Lower lobe of right lung (tissue), 2 donors: ENCODE measurements at regions not wholly inside any gene's neighbourhood (a gene's known extent, or its start where the extent isn't known, plus 50 kb on each side); places are given as distances from the start of the nearest gene placed in this dataset.

Experiments used
- ATAC-seq, 2 donors: fragments of 200-7000 bp; cut with Tn5 transposase; one replicate each; pipeline ENCODE4 v1.9.1; 2020 to 2022; ENCODE audit warnings: mild to moderate bottlenecking in 2 of 2, moderate library complexity in 2 of 2
- DNase-seq: peaks from one replicate; pipeline ENCODE4 v3.0.0-alpha.2; 2020
- H3K27ac ChIP-seq: fragments of 200-600 bp; one replicate; pipeline ENCODE4 v1.8.0; 2022
- H3K27me3 ChIP-seq: fragments of 200-600 bp; one replicate; pipeline ENCODE4 v1.8.0; 2022; ENCODE audit warnings: low read depth
- H3K36me3 ChIP-seq: fragments of 200-600 bp; one replicate; pipeline ENCODE4 v1.8.0; 2022; ENCODE audit warnings: mild to moderate bottlenecking
- H3K4me1 ChIP-seq: fragments of 200-600 bp; one replicate; pipeline ENCODE4 v1.8.0; 2022
- H3K4me3 ChIP-seq: fragments of 200-600 bp; one replicate; pipeline ENCODE4 v1.8.0; 2022; ENCODE audit warnings: mild to moderate bottlenecking
- H3K9me3 ChIP-seq: fragments of 200-600 bp; one replicate; pipeline ENCODE4 v1.8.0; 2022
- CTCF ChIP-seq: fragments of 200-600 bp; IDR thresholded peaks from one replicate; pipeline ENCODE4 v1.8.0; 2022; ENCODE audit warnings: antibody characterized with exemption, mild to moderate bottlenecking
- intact Hi-C: fragments of 100-400 bp; cut with DNase I; formaldehyde crosslinking; loops from one replicate; pipeline ENCODE4 v1.11.0; 2022
- donor health status: DM: no; HTN: yes; CAD: no; lungs with severe emphysema.

GRCh38 chr17:34143430-34143829 is 111.7 kb upstream of the CCL2 start:
- intact Hi-C loops: no loop called here
- H3K36me3 ChIP-seq: no peaks in the 10 kb centered on the region
- DNase-seq (no peak), ATAC-seq (no peak)
- no peaks in the 10 kb centered on the region for H3K4me1 ChIP-seq
- no peak for TF ChIP-seq CTCF
- H3K4me3 ChIP-seq: no peak overlapping the region
- no peak overlapping the region for H3K27ac ChIP-seq
- H3K9me3 ChIP-seq: no peaks in the 10 kb centered on the region
- H3K27me3 ChIP-seq: no peaks in the 10 kb centered on the region

- no peaks in the 10 kb centered on the region for H3K4me1 ChIP-seq
- ATAC-seq: peak; percentile 73 to 75
- H3K4me3 ChIP-seq: no peak overlapping the region
- H3K9me3 ChIP-seq: no peaks in the 10 kb centered on the region
- DNase-seq: peak; percentile 60
- no peak overlapping the region for H3K27ac ChIP-seq
- TF ChIP-seq CTCF: peak; percentile 50
- peaks cover 4% of the 10 kb centered on the region for H3K27me3 ChIP-seq
- H3K36me3 ChIP-seq: no peaks in the 10 kb centered on the region
- intact Hi-C loops: no loop called here
Observed at GRCh38 chr17:34146440-34147043, 108.5 kb upstream of the CCL2 start.

- Histone ChIP-seq H3K9me3 (no peaks in the 10 kb centered on the region), H3K27ac (no peak overlapping the region), H3K27me3 (peaks cover 20% of the 10 kb centered on the region), H3K4me3 (no peak overlapping the region), H3K36me3 (no peaks in the 10 kb centered on the region), H3K4me1 (no peaks in the 10 kb centered on the region)
- no peak for TF ChIP-seq CTCF
- no peak for ATAC-seq
- intact Hi-C loops: no loop called here
- DNase-seq: no peak
Observed at GRCh38 chr17:34151102-34151501, 104.0 kb upstream of the CCL2 start.

GRCh38 chr17:34153991-34154390 is 101.1 kb upstream of the CCL2 start:
- no peaks in the 10 kb centered on the region for H3K9me3 ChIP-seq
- peaks cover 41% of the 10 kb centered on the region for H3K27me3 ChIP-seq
- H3K4me1 ChIP-seq: no peaks in the 10 kb centered on the region
- no peak for DNase-seq
- no peak overlapping the region for H3K4me3 ChIP-seq
- intact Hi-C loops: no loop called here
- no peak overlapping the region for H3K27ac ChIP-seq
- TF ChIP-seq CTCF: no peak
- ATAC-seq: no peak
- H3K36me3 ChIP-seq: no peaks in the 10 kb centered on the region

- Histone ChIP-seq H3K9me3 (no peaks in the 10 kb centered on the region), H3K27ac (no peak overlapping the region), H3K4me3 (no peak overlapping the region), H3K4me1 (no peaks in the 10 kb centered on the region), H3K27me3 (peaks cover 38% of the 10 kb centered on the region), H3K36me3 (no peaks in the 10 kb centered on the region)
- ATAC-seq: no peak
- intact Hi-C loops: no loop called here
- DNase-seq: no peak
- TF ChIP-seq CTCF: no peak
Observed at GRCh38 chr17:34154961-34155730, 99.9 kb upstream of the CCL2 start.
